HepG2 (cell line): ENCODE measurements at regions not wholly inside any gene's neighbourhood (a gene's known extent, or its start where the extent isn't known, plus 50 kb on each side); places are given as distances from the start of the nearest gene placed in this dataset.

Experiments used
- ATAC-seq: fragments of 200-7000 bp; cut with Tn5 transposase; 3 replicates; pipeline ENCODE4 v1.9.1; 2020; ENCODE audit warnings: mild to moderate bottlenecking, moderate library complexity
- BruUV-seq: library from RNA; stranded (reverse); fragments of 400-500 nt; replicated peaks from 2 replicates; lab custom pipeline; 2021; lab: Mats Ljungman, UMichigan
- CTCF ChIA-PET: fragments of 300-600 bp; formaldehyde crosslinking; extraction: SDS; loops from one replicate; lab custom pipeline; 2021; ENCODE audit warnings: low total read pairs, inconsistent platforms, low intra/inter-chr PET ratio; lab: Yijun Ruan, JAX
- POLR2A ChIA-PET: fragments of 350-600 bp; sonication (Branson Sonifier 250); formaldehyde crosslinking; loops from one replicate; lab custom pipeline; 2020; ENCODE audit warnings: antibody characterized with exemption, inconsistent platforms; lab: Yijun Ruan, JAX
- DNase-seq: peaks from one replicate; pipeline ENCODE4 v3.0.0-alpha.2; 2015; ENCODE audit warnings: low spot score
- FAIRE-seq: peaks from 3 replicates; lab custom pipeline; 2011; peaks lifted over from hg19 to GRCh38; lab: Jason Lieb, UNC
- H2AFZ ChIP-seq: one replicate; pipeline ENCODE4 v1.6.1; 2011; ENCODE audit warnings: low read length, inconsistent platforms
- H3K27ac ChIP-seq: fragments of 300-600 bp; 3 replicates; pipeline ENCODE4 v1.8.0; 2011; ENCODE audit warnings: mixed run types, mild to moderate bottlenecking, mixed read lengths, low read length, inconsistent platforms; ENCODE audit not compliant: insufficient read depth; ENCODE audit errors: extremely low read length
- H3K27me3 ChIP-seq, 2 experiments: fragments of 200-600 bp in 1 of 2; 2 replicates in 1 of 2; 3 replicates in 1 of 2; pipeline versions ENCODE4 v1.6.0 to v1.8.0; 2011; ENCODE audit warnings: low read length in 2 of 2, mild to moderate bottlenecking in 2 of 2, moderate library complexity in 2 of 2, inconsistent platforms in 1 of 2; ENCODE audit not compliant: insufficient read depth in 2 of 2, control insufficient read depth in 1 of 2
- H3K36me3 ChIP-seq, 2 experiments: fragments of 200-600 bp in 1 of 2; replicated peaks in 1 of 2; 2 replicates in 1 of 2; 3 replicates in 1 of 2; pipeline versions ENCODE4 v1.5.1 to v1.8.0; 2011; ENCODE audit warnings: low read length in 2 of 2, inconsistent platforms in 1 of 2; ENCODE audit not compliant: insufficient read depth in 2 of 2, control insufficient read depth in 1 of 2
- H3K4me1 ChIP-seq: 2 replicates; pipeline ENCODE4 v1.5.1; 2012; ENCODE audit warnings: low read length, inconsistent platforms; ENCODE audit not compliant: insufficient read depth
- H3K4me2 ChIP-seq: 2 replicates; pipeline ENCODE4 v1.6.0; 2011; ENCODE audit warnings: low read depth, low read length, inconsistent platforms
- H3K4me3 ChIP-seq, 3 experiments: fragments of 200-600 bp in 1 of 3; sonication (generic), shearing (Covaris generic) in 1 of 3; replicated peaks in 1 of 3; 2 replicates each; pipeline ENCODE4 v1.5.1; 2011 to 2016; ENCODE audit warnings: low read length in 3 of 3, inconsistent platforms in 2 of 3, low read depth in 2 of 3, mild to moderate bottlenecking in 2 of 3, control low read depth in 1 of 3, mixed read lengths in 1 of 3; ENCODE audit not compliant: insufficient read depth in 1 of 3
- H3K79me2 ChIP-seq: one replicate; pipeline ENCODE4 v1.6.1; 2011; ENCODE audit warnings: low read length, inconsistent platforms; ENCODE audit not compliant: insufficient read depth
- H3K9ac ChIP-seq: 2 replicates; pipeline ENCODE4 v1.6.0; 2011; ENCODE audit warnings: mild to moderate bottlenecking, low read depth, low read length, inconsistent platforms; ENCODE audit not compliant: insufficient read depth
- H3K9me3 ChIP-seq: 2 replicates; pipeline ENCODE4 v1.5.1; 2012; ENCODE audit warnings: mild to moderate bottlenecking, low read length
- H4K20me1 ChIP-seq: 2 replicates; pipeline ENCODE4 v1.6.0; 2011; ENCODE audit warnings: inconsistent platforms, mild to moderate bottlenecking, low read length, moderate library complexity; ENCODE audit not compliant: insufficient read depth
- ATF1 ChIP-seq: IDR thresholded peaks from 2 replicates; pipeline ENCODE4 v1.6.1; 2016; ENCODE audit warnings: mild to moderate bottlenecking, control low read depth
- GTF3A ChIP-seq: sonication (generic); formaldehyde crosslinking; conservative IDR thresholded peaks from 2 replicates; pipeline ENCODE4 v1.4.0; 2020; ENCODE audit warnings: mild to moderate bottlenecking, missing genetic modification reagents
- HES4 ChIP-seq: sonication (generic); formaldehyde crosslinking; IDR thresholded peaks from 2 replicates; pipeline ENCODE4 v1.9.0; 2021; ENCODE audit warnings: mild to moderate bottlenecking, missing genetic modification reagents, borderline replicate concordance
- HOMEZ ChIP-seq: IDR thresholded peaks from 2 replicates; pipeline ENCODE4 v1.6.1; 2016; ENCODE audit warnings: low read depth
- MEIS1 ChIP-seq: sonication (generic); formaldehyde crosslinking; IDR thresholded peaks from 2 replicates; pipeline ENCODE4 v1.9.0; 2021; ENCODE audit warnings: mild to moderate bottlenecking, missing genetic modification reagents, moderate library complexity, borderline replicate concordance
- ZGPAT ChIP-seq: IDR thresholded peaks from 2 replicates; pipeline ENCODE4 v1.6.1; 2016; ENCODE audit warnings: mild to moderate bottlenecking
- WGBS: methylation state at CpG from one replicate; pipeline ENCODE4 v1.1.6; 2017; ENCODE audit warnings: low lambda C conversion rate; 5-methylcytosine and 5-hydroxymethylcytosine counted together
- in situ Hi-C: cut with HindIII; loops from 2 replicates; pipeline ENCODE4 v1.10.0; 2017; ENCODE audit warnings: low pct_unique_long_range_greater_than_20kb; ENCODE audit not compliant: extremely low pct_ligation_motif_present
- intact Hi-C: fragments of 100-400 bp; cut with micrococcal nuclease; formaldehyde crosslinking; loops from one replicate; pipeline ENCODE4 v1.10.0; 2022; ENCODE audit not compliant: unreplicated experiment
- TF ChIP-seq, protein P1 (sequence below), 2 experiments: sonication (generic) in 1 of 2; formaldehyde crosslinking in 1 of 2; IDR thresholded peaks; 2 replicates each; pipeline versions ENCODE4 v1.6.1 to v1.9.0; 2014 to 2022; ENCODE audit warnings: antibody characterized with exemption in 1 of 2, borderline replicate concordance in 1 of 2, inconsistent platforms in 1 of 2, low read depth in 1 of 2, missing genetic modification reagents in 1 of 2

- no peak for TF ChIP-seq ZGPAT (CRISPR knock-in tag)
- TF ChIP-seq ATF1 (CRISPR knock-in tag) = no peak
- TF ChIP-seq, protein P1, sequence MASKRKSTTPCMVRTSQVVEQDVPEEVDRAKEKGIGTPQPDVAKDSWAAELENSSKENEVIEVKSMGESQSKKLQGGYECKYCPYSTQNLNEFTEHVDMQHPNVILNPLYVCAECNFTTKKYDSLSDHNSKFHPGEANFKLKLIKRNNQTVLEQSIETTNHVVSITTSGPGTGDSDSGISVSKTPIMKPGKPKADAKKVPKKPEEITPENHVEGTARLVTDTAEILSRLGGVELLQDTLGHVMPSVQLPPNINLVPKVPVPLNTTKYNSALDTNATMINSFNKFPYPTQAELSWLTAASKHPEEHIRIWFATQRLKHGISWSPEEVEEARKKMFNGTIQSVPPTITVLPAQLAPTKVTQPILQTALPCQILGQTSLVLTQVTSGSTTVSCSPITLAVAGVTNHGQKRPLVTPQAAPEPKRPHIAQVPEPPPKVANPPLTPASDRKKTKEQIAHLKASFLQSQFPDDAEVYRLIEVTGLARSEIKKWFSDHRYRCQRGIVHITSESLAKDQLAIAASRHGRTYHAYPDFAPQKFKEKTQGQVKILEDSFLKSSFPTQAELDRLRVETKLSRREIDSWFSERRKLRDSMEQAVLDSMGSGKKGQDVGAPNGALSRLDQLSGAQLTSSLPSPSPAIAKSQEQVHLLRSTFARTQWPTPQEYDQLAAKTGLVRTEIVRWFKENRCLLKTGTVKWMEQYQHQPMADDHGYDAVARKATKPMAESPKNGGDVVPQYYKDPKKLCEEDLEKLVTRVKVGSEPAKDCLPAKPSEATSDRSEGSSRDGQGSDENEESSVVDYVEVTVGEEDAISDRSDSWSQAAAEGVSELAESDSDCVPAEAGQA (IDR thresholded peaks at IDR 0.05; ENCODE audit: low read depth) = no peak
- TF ChIP-seq, protein P1 (CRISPR knock-in tag; IDR thresholded peaks at IDR 0.05; ENCODE audit: borderline replicate concordance) = no peak
- no peak for TF ChIP-seq HES4
- no peak for TF ChIP-seq GTF3A (CRISPR knock-in tag)
- TF ChIP-seq HOMEZ = no peak
- TF ChIP-seq MEIS1 (CRISPR knock-in tag) = no peak
- TF ChIP-seq, all 625 proteins: peak for 0
- no peak for FAIRE-seq
- no peaks in the 10 kb centered on the region for H4K20me1 ChIP-seq
- H3K27ac ChIP-seq = no peak overlapping the region
- ATAC-seq = no peak
- H3K4me1 ChIP-seq = no peaks in the 10 kb centered on the region
- no TSS peak for BruUV-seq
- in situ Hi-C loops (no loop called here), intact Hi-C loops (no loop called here)
- WGBS = 0% methylated on average over 2 of the region's 2 CpGs
- H3K4me3 ChIP-seq = no peak overlapping the region
- ChIA-PET POLR2A (no interaction called here), CTCF (no interaction called here)
- no peaks in the 10 kb centered on the region for H3K79me2 ChIP-seq
- H3K4me2 ChIP-seq = no peak overlapping the region
- H3K9ac ChIP-seq = no peak overlapping the region
- no peaks in the 10 kb centered on the region for H3K36me3 ChIP-seq
- no peaks in the 10 kb centered on the region for H3K27me3 ChIP-seq
- no peak overlapping the region for H2AFZ ChIP-seq
- DNase-seq = no peak
- H3K9me3 ChIP-seq = no peaks in the 10 kb centered on the region
Observed at GRCh38 chr18:67453901-67454300, 62.6 kb downstream of the DSEL start.
